ENCODE measurements at regions not wholly inside any gene's neighbourhood (a gene's known extent, or its start where the extent isn't known, plus 50 kb on each side); places are given as distances from the start of the nearest gene placed in this dataset.

DNA sequence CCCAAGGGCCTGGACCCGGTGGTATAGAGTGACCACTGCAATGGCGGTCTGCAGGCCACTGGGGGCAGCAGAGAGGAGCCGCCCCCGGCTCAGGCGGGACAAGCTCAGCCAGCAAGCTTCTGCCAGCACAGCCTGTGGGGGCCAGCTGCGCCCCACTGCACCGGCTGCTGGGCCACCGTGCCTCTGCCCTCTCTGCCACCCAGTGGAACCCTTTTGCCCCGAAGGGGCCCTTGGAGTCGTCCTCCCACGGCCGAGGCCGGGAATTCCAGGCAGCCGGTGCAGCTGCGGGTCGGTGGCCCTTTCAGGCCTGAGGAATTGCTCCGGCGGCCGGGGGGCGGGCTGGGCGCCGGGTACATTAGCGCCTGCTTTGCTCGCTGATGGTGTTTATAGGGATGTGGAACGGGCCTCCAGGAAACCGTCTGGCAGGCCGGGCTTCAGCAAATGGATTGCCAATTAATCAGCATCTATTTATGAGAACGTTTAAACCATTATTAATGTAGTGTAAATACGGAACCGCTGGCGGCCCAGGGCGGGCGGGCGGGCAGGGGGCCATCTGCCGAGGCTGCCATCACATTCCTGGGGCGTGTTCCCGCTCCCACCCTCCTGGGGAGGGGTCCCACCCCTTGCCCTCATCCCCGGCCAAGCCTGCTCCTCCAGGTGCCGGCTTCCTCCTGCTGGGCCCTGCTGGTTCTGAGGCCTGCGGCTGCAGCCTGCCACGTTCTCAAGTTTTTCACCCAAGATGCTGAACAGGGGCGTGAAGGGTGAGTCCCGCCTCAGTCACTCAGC, 127.4 kb downstream of the BARX1 start:
- peak; percentile 57 for DNase-seq

DNA sequence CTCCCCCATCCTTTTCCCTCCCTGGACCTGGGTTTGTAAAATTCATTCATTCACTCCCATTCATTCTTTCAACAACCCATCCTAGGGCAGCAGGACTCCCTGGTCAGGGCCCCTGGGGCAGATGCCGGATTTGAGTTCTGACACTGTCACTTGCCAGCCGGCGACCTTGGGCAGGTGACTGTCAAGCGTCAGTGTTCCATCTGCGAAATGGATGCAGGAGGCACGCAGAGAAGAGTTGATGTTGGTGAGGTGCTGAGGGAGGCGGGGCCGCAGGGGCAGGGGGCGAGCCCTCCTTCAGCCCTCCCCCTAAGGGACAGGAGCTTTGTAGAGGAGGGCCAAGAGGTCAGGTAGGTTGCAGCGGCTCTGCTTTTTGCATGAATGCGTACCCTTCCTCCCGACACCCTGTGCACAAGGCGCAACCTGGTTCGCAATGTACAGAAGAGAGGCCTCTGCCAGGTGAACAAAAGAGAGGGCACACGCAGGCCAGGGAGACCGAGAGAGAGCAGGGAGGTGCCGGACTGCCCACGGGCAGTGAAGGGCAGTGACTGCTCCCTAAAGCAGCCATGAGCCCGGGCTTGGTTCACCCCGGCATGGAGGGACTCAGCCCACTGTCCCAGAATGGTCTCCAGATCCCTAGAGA, 128.1 kb downstream of the BARX1 start:
- DNase-seq, result no peak

DNA sequence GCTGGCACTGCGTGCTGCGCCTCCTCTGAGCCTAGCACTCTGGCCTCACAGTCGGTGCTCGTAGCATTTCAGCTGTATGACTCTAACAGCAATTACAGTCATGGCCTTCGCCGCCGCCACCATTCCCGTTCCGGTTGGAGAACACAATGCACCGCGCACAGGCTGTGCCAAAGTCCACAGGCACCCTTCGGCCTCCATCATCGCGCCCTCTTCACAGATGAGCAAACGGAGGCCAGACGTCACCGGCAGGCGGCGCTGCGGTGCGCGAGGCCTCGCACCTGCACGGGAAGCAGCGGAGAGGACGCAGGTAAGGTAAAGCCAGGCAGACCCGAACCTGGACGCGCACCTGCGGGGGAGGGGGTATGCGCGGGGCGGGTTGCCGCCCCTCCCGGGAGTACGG, 128.9 kb downstream of the BARX1 start:
- no peak for DNase-seq

GRCh38 chr9:93825348-93826115, 129.6 kb downstream of the BARX1 start:
- DNase-seq, result no peak

DNA sequence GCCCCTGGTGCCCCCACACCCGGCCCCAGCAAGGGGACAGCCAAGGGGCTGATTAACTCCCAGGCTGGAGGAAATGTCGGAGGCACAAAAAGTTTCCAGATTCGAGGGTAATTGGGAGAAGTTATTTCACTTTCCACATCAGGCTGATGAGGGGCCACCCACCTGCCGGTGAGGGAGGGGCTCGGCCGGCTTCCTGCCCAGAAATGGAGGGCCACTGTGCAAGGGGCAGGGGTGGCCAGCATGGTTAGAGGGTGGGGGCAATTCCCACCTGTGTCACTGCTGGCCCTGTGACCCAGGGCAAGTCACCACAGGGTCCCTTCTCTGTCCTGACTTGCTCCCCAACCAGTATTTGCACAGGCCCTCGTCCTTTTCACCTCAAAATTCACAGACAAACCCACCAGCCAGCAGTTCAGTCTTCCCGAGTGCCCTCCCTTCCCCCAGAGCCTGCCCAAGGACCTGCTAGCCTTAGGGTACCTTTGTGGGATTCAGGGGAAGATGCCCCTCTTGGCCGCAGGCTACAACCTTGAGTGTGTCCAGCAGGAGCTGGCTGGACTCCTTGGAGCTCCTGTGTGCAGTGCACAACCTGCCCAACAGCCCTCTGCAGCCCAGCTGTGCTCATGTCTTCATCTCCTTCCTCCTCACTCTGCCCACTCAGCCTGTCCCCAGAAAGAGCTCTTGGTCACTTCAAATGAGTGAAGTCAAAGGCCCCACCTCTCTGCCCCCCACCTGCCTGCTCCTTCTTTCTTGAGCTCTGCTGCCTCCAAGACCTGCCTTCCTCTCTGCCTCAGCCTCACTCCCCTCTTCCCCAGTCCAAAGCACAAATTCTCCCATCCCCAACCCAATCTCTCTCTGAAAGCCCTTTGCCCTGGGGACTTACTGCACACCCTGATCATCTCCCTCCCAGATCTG, 130.5 kb downstream of the BARX1 start:
- no peak for DNase-seq

- no peak for DNase-seq
Observed at GRCh38 chr9:93823245-93824072, 131.7 kb downstream of the BARX1 start.

DNA sequence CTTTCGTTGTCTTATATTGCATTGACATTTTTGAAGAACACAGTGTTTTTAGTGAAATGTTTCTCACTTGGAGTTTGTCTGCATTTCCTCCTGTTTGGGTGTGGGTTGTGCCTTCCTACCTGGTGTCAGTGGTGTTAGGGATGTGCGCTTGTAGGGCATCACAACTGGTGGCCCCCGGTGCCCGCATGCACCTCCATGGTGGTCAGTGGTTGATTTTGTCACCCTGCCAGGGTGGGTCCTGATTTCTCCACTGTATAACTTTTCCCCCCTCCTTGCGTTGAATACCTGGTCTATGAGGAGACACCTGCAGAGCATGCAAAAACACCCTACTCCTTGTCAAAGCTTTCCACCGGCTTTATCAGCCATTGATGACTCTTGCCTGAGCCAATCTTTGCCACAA, 132.9 kb downstream of the BARX1 start:
- DNase-seq, result no peak

DNA sequence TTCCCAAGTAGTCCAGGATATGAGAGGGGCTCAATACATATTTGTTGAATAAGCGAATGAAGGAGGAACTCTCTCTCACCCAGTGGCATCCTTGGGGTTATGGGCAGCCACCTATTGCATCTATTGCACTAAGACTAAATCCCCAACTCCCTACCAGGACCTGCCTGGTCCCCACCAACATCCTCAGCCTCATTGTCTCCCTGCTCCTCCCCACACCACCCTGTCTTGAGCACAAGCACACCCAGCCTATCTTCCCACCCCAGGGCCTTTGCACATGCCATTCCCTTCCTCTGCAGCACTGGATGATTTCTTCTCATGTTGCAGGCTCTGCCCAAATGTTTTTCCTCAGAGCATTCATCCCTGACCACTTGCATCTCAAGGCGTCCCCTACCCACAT, 133.8 kb downstream of the BARX1 start:
- DNase-seq, result no peak

GRCh38 chr9:93820667-93821306, 134.4 kb downstream of the BARX1 start:
- DNase-seq, result peak; percentile 44

GRCh38 chr9:93819905-93820304, 135.2 kb downstream of the BARX1 start:
- DNase-seq, result no peak

DNA sequence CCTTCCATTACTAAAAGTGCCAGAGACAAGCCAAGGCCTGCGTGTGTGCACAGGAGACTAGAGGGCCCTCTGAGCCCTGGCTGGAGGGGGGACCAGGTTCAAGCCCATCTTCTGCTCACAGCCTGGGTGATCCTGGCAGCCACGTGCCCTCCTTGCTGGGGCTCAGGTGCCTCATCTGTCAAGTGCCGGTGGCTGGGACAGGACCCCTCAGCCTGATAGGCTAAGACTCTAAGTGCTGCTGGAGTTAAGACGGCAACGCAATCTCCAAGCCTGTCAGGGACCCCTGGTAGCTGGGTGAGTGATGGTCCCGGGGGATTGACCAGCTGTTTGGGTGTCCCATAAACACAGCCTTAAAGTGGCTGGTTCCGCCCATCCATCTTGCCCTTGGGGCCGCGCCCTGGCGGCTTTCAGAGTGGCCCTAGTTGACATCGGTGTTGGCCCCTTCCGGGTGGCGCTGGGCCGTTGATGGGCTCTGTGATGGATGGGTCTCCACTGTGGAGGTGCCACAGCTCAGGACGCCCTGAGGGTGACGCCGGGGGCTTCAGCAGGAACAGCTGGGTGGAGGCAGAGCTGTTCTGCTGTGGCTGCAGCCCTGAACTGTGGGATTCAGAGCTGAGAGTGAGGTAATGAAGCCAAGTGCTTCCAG, 136.2 kb downstream of the BARX1 start:
- no peak for DNase-seq

DNA sequence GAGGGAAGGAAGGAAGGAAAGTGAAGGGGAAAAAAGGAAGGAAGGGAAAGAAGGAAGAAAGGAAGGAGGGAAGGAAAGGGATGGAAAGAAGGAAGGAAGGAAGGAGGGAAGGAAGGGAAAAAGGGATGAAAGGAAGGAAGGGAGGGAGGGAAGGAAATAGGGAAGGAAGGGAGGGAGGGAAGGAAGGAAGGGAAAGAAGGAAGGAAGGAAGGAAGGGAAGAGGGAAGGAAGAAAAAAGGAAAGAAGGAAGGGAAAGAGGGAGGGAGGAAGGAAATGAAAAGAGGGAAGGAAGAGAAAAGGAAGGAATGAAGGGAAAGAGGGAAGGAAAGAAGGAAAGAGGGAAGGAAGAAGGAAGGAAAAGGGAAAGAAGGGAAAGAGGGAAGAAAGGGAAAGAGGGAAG, 136.9 kb downstream of the BARX1 start:
- no peak for DNase-seq

DNA sequence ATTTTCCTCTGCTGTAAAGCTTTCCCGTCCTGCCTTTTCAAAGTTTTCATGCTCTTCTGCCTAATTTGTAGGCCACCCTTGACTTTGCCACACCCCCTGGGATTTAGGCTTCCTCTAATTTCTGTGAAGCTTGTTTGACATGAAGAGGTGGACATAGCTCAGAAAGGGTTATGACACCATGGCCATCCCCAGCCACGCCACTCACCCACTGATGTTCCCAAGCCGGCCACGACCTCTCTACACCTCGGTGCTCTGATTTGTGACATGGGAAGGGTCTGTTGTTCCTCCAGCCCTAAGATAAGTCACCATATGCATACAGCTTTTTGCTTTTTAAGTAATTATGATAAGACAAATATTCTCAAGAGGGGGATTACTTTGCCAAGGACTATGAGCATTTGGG, 139.5 kb downstream of the BARX1 start:
- DNase-seq, result no peak

DNA sequence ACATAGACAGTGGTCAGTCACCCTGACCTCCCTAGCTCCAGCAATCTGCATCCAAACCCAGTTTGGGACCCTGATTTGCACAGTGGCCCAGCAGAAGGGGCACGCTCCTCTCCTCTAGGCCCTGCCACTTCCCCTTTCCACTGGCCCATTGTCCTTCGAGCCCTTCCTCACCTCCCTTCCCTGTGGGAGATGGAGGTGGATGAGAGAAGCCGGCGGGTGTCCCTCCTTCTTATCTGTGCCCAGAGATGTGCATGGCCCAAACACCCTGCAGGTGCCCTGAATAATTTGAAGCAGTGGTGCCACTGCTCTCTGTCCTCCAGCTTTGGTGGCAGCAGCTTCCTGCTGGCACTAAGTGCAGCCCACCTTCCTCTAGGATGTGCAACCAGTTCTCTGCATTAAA, 140.0 kb downstream of the BARX1 start:
- DNase-seq, result peak; percentile 33

GRCh38 chr9:93814077-93814956, 140.8 kb downstream of the BARX1 start:
- DNase-seq, result peak; percentile 99

- peak; percentile 76 for DNase-seq
Observed at GRCh38 chr9:93813221-93814076, 141.7 kb downstream of the BARX1 start.

DNA sequence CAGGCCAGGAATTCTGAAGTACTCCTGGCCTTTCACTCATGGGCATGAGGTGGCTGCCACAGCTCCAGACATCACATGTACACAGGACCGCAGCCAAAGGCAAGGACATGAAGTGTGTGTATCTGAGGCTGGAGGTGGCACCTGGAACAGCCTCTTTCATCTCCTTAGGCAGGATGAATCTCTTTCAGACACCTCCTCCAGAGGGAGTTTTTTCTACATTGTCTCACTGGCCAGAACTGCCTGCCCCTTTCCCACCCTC, 142.8 kb downstream of the BARX1 start:
- DNase-seq, result peak; percentile 68

GRCh38 chr9:93810028-93810971, 144.9 kb downstream of the BARX1 start:
- peak; percentile 31 for DNase-seq

All from NCI-H69 (cell line).